ENCODE measurements at regions not wholly inside any gene's neighbourhood (a gene's known extent, or its start where the extent isn't known, plus 50 kb on each side); places are given as distances from the start of the nearest gene placed in this dataset.

DNA sequence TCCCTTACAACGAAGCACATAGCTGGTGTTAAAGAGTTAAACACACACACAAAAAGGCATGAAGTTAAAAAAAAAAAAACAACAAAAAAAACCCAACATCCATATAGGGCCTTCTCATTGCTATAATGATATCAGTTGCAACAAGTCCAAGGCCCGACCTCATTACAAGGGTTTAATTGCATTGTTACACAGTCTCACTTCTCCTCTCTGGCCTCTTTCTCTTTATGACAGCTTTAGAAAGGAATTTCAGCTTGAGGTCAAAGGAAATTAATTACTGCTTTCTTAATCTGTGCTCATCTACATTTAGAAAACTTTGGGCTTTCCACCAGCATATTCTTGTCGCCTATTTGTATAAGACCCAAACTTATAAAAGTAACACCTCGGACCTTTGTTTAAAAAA is 342.1 kb downstream of the NR2F2 start:
- no peak for DNase-seq (ENCODE audit: low read depth in 2 of 2)

DNA sequence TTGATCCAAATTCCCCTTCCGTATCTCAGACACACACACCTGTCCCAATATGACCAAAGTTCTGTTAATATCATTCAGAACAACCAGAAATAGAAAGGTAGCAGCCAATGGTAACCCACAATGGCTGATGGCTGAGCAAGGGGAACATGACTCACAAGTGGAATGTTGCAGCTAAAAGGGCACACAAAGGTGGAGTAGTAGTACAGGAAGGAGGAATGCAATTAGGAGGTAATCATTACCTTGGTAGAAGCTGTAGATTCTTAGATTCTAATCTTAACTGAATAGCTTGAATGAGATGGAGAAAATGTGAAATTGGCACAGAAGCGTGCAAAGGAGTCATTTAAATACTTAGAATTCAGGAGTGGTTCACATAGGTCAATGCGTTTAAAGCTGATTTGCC is 347.9 kb downstream of the NR2F2 start:
- no peak for DNase-seq (ENCODE audit: low read depth in 2 of 2)

DNA sequence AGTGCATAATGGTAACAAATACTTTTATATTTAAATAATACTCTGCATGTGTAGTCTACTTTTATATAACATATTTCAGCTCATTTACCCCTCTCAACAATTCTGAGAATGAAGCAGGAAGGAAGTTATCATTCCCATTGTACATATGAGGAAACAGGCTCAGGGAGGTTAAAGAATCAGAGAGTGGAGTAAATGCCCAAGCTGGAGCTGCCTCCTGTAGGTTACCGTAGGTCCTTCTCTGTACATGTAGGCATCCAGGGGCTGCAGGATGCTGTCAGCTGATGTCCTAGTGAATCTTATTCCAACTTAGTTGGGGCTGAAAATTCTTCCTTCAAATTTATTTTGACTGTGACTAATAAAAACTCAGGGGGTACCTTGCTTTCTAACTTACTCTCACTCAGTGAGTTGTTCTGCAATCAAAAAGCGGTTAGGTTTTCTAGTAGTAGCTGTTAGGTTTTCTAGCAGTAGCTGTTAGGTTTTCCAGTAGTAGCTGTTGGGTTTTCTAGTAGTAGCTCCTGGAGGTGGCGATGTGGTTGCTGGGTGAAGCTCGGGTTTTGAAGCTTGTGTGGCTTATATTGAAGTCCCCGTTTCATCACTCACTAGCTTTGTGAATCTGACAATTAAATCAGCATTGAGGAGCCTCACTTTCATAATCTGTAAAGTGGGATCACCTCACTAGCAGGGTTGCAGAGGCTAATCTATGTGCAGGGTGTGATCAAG is 357.0 kb downstream of the NR2F2 start:
- no peak for DNase-seq (ENCODE audit: low read depth in 2 of 2)

DNA sequence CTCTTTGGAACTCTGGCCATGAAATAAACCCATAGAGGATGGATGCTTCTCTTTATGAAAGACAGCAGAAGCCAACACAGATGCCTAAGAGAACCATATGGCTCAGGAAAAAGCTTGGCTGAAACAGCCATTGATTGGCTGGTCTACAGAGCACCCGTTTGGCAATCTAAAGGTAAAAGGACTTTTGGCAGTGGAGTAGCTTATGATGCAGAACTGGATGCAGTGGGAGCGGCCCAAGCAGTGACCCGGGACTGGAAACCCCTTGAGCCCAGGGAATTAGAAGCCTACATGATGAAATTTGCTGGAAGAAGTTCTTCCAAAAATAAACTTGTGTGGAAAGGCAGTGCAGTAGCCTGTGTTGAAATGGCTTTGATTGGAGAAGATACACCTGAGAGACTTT is 360.2 kb downstream of the NR2F2 start:
- DNase-seq (ENCODE audit: low read depth in 2 of 2) = no peak

DNA sequence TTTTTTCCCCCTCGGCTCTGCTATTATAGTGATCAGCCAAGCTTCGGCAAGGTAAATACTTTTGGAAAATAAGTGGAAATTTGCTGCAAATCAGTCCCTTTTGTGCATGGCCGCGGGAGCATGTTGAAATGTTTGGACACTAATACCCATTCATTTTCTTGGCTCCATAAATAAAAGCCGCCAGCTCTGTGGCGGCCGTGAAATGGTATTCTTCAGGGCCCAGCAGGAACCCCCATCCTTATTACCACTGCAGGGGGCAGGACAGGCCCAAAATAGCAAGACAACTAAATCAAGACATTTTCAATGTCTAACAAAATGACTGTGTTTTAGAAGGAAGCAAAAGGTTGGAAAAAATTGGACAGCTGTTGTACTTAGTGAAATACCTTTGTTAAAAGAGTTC is 362.3 kb downstream of the NR2F2 start:
- no peak for DNase-seq (ENCODE audit: low read depth in 2 of 2)

DNA sequence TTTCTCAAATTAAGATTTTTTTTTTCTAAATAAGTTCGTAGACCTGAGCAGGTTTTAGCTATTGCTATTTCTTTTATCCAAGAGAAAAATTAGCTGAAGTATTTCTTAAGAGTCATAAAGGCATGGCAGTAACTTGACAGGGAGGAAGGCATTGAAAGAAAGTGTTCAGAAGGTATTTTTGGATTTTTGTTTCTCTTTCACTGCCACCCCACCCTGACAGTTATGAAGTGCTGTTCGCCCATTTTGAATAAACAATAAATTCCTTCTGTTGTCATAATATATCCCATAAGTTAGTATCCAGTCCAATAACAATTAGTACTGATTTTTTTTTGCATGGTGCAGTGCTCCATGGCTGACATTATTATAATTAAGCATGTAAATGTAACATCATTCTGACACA is 363.0 kb downstream of the NR2F2 start:
- DNase-seq (ENCODE audit: low read depth in 2 of 2) = no peak

DNA sequence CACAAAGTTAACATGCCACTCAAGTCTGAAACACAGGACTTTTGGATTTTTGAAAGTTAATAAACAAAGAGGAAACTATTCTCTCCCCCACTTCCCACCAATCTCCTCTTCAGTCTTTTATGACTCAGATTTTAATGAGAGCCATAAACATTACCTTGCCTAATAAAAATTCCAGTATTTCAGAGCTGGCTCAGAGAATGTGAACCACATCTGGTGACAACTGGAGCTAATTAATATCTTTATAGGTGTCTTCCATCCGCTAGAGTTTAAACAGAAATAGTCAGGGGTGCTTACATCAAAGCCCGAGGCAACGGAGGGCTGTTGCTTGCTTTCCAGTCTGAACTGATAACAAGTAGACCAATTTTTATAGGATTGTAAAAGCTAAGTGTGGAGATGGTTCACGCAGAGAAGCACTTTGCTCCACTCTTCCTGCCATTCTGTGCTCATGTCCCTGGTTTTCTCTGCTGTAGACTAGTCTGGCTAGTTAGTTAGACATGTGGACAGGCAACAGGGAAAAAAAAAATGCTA is 363.6 kb downstream of the NR2F2 start:
- DNase-seq (ENCODE audit: low read depth in 2 of 2) = no peak

DNA sequence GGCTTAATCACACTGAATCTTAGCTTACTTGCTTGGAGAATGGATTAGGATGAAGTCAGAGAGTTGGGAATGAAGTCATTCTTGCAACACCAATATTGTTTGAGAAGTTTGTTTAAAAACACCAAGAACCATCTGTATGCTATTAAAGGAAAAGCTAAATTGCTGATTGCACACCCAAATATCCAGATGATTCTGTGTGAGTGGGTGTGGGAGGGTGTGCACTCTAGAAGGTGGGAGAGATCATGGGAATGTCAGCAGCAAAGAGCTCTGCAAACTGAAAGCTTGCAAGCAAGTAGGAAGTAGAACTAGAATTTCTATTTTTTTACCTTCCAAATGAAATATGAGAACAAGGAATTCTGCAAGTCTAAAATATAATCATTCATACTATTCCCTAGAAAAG is 364.9 kb downstream of the NR2F2 start:
- DNase-seq (ENCODE audit: low read depth in 2 of 2) = no peak

DNA sequence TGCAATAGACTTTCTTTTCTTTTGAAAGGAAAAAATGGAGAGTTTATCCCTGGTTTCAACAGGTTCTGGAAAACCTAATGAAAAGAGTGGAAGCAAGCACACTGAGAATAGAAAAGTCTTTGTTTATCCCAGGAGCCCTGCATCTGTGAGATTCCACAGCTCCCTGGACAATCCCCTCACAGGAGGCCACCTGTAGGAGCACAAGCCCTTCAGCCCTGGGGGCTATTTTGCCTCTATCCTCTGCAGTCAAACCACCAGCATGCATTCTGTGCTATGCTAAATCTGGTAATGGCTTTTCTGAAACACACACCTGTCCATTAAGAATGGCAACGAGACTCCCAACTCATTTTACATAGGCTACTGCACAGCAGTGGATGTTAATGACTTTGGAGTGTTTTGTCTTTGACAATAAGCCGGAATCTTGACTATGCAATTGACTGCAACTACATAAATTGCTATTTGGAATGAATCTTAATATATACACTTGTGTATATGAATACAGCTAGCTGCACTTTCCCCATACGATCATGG is 369.4 kb downstream of the NR2F2 start:
- DNase-seq (ENCODE audit: low read depth in 2 of 2) = no peak

DNA sequence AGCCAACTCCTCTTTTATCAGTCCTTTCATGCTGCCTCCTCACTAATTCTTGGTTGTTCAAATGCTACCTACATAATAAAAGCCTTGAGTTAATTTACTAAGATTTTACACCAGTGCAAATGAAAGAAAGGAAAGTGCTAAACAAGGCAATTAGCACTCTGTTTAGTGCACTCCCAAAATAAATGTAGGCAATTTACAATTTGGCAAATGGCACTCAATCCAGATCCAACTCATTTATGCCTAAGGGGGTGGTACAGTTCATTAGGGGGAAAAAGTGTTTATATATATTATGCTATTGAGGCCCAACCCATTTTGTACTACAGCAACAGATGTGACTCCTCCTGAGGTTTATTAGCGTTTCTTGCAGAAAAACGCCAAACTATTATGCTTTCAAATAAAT is 370.1 kb downstream of the NR2F2 start:
- no peak for DNase-seq (ENCODE audit: low read depth in 2 of 2)

DNA sequence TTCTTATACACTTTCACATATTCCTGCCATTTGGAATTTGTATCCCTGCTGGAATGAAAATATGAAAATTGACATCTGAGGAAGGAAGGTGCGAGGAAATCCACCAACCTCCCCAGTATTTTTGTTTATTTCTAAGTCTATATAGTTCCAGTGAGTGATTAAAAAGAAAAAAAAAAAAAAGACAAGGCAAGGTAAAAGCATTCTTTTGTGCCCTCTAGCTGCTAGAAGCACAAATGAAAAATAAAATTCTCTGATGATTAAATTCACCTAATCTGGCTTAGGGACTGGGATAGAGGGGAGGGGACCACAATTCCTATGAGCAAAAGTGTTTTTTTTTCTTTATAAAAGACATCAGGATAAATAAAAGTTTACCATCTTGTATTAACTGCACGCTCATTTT is 370.9 kb downstream of the NR2F2 start:
- DNase-seq (ENCODE audit: low read depth in 2 of 2) = no peak

DNA sequence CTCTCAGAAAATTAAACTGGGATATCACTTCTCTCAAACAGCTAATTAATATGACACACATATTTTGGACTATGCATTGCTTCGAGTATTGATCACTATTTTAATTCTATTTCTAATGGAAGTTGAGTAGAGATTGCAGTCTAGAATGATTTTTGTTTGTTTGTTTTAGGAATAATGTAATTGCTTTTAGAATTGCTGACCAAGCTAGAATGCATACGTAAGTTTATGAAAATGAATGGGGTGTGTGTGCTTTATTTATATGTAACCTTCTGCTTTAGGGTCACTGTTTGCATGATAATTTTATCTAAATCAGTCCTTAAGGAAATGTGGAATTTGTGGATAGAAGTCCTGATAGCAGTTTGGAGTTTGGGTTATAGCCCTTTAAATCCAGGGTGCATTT is 371.4 kb downstream of the NR2F2 start:
- no peak for DNase-seq (ENCODE audit: low read depth in 2 of 2)

DNA sequence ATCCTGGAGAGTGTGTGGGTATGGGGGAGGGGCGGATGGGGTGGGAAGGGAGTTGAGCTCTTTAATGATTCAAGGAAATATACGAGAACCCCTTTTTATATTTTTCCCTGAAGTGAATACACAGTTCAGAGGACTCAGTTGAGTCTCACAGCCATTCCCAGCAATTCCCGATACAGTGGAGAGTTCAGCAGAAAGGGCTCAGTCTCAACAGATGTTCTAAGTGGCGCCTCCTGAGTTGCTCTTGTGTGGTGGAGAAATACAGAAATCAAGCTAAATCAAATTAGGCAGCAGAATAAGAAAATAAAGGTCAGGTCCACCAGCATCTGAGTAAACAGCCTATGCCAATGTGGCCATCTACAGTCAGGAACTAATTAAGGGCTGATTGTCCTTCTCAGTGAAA is 372.1 kb downstream of the NR2F2 start:
- no peak for DNase-seq (ENCODE audit: low read depth in 2 of 2)

DNA sequence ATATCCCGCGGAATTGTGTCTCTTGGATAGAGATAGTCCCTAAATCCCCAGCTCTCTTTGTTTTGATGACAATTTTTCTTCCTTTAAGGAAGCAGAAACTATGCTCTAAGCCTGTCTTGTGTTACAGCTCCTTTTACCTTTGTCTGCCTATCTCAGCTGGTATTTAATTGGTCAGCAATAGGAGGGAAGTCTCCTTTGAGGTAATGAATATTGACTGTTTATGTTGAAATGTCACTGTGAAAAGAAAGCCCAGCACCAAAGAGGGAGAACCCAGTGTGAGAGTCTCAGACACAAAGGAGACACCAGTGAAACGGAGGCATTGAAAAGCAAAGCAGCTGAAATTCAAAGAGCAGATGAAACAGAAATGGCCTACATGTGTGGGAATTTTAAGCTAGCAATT is 372.6 kb downstream of the NR2F2 start:
- DNase-seq (ENCODE audit: low read depth in 2 of 2) = no peak

DNA sequence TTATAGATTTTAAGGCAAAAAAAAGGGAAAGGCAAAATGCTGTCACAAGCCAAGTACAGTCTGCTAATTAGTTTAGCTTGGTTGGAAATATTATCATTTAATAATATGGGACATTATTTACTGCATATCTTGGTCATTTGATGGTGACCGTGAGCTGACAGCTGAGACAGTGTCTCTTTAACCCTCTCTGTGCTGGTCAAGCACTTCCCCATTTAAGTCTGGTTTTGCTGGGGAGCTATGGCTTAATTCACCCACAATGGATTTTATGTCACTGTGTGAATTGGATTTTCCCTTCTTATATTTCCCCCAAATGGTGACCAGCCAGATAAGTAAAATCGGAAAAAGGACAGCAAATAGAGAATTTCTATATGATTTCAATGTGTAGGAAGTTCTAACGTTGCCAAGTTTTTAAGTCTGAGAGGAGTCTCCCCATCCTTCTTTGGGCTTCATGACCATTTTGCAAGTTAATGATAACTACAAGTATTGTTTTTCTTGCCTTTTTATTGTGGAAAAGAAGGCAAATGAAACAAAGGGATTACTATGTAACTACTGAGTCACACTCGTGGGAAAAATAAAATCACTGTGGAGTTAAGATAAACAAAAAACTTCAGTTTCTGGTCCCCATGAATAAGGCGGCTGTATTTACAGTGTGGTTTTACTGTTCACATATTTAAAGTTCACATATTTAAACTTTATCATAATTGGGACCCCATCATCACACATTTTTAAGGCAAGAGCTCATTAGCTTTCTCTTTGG is 373.5 kb downstream of the NR2F2 start:
- DNase-seq (ENCODE audit: low read depth in 2 of 2) = no peak

DNA sequence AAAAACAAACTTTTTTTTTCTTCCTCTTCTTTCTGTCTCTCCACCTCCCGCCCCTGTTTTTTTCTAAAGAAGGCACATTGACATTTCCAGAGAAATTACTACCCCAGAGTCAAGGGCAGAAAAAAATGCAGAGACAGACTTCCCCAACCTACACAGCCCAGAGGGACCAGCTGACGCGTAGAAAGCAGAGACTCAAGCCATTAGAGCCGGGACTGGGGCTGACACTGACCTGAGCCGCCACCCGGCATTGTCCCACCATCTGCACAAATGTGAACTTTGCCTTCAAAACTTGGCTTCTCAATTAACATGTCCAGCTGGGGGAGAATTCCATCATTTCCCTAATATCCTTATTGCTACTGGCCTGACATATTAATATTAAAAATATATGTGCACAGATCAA is 385.6 kb downstream of the NR2F2 start:
- DNase-seq (ENCODE audit: low read depth in 2 of 2) = no peak

DNA sequence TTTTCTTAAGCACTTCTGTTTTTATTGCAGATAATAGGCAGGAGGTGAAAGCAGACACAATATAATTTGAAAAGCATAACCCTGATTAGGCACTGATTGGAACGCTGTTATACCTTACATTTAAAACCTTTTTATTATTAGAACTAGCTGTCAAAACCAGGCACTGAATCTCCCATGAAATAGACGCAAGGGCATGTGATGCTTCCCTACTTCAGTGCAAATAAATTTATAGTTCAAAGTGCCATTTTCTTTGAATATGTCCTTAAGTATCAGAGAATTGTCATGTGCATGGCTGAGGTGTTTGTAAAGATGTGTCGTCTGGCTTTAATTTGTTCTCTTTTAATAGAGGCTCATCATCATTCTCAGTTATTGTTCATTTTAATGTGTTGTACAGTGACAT is 386.0 kb downstream of the NR2F2 start:
- DNase-seq (ENCODE audit: low read depth in 2 of 2) = no peak

DNA sequence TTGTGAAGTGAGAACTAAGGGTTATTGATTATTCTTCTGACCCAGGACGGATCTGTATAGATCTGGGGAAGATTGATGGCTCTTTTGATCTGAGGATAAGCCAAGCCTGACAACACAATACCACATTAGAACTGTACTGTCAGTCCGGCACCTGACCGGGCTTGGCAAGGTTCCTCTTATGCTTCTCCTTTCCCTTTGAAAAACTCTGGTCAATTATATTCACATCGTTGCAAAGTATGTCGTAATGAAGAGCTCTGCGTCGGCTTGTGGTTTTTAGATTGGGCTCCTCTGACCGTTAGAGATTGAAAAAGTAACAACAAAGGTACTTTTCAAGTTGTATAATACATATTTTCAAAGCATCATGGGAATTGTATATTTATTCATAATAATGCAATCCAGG is 389.8 kb downstream of the NR2F2 start:
- no peak for DNase-seq (ENCODE audit: low read depth in 2 of 2)

DNA sequence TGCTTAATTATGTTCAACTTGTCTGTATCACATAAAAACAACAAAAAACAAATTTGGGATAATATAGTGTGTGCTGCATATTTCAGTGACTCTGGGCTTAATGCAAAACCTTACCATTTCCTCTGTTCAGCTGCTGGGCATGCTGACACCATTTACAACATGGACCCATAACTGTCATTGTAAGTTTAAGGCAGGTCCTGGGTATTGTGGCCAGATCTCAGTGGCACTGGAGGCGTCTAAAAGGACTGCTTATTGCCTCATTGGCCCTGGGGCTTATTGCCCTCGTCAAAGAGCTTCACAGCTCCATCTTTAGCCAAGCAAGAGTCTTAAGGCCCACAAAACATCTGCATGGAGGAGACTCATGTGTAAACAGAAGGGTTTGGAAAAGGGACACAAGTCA is 390.2 kb downstream of the NR2F2 start:
- DNase-seq (ENCODE audit: low read depth in 2 of 2) = no peak

DNA sequence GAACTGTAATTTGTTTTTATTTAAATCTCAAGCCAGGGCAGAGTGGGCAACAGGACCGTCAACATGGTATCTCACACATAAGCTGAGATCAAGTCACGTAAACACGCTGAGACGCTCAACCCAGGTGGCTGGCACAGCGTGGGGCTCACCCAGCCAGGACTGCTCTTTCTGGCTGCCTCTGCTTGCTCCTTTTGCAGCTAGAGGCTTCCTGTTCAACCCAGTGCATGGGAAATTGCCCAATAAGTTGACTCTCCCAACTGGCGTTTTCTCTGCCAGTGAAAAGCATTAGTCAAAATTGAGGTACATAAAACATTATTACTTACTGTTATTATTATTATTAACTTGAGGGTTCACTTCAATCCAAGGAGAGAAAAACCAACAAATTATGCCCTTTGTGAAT is 398.1 kb downstream of the NR2F2 start:
- DNase-seq (ENCODE audit: low read depth in 2 of 2) = no peak

DNA sequence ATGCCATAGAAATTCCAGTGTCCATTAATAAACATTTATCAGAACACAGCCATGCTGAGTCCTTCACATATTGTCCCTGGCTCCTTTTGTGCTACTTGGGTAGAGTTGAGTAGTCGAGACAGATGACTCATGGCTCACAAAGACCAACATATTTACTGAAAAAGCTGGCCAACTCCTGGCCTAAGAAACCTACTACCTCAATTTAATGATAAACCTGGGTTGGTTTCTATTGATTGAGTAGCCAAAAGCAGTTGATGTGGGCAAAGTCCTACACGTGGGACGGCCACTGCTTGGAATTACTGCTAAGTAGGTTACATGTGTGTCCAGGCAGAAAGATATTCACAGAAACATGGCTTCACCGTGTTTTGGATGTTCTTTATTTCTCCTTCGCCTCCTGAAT is 402.2 kb downstream of the NR2F2 start:
- DNase-seq (ENCODE audit: low read depth in 2 of 2) = no peak

DNA sequence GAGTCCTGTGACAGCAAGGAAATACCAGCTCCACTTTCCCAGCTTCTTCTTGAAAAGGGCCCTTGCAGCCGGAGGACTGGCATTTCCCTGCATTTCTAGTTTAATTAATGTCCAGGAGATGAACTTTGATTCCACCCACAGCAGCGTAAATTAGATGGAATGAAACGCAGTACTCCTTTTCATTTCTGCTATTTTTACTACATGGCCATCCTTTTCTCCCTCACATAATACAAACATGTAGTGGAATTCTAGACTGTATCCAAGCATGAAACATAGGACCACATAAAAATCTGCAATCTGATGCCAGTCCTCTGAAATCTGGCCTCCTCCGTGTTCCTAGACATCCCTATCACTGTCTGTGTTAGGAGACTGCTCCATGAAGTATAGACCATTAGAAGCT is 403.2 kb downstream of the NR2F2 start:
- DNase-seq (ENCODE audit: low read depth in 2 of 2) = no peak

DNA sequence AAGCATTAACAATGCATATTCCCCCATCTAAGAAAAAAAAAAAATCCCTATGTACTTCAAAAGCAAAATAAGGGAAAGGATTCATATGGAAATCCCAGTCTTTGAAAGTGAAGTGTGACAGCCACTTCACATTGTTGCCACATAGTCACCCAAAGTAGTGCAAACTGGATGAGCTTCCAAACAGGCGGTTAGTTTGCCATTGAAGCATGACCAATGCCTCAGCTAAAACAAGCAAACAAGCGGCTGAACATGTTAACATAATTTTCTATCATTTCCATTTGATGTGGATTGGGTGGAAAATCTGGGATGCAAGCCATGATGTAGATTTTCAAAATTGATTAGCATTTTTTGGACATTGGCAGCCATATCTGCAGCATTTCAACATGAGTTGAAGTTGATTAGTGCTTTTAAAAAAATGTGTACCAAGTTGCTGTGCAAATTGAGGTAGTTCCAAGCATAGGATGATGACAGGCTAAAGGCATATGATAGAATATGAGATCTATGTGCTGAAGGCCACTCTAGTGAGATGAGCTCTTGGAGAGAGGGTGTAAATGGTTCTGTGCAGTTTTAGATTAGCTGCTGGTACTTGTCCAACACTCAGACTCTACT is 405.2 kb downstream of the NR2F2 start:
- no peak for DNase-seq (ENCODE audit: low read depth in 2 of 2)
